Testis (tissue), 2 donors: ENCODE measurements at regions not wholly inside any gene's neighbourhood (a gene's known extent, or its start where the extent isn't known, plus 50 kb on each side); places are given as distances from the start of the nearest gene placed in this dataset.

Experiments used
- DNase-seq: peaks from one replicate; pipeline ENCODE4 v3.0.0-alpha.2; 2019
- H3K27ac ChIP-seq, 2 donors: fragments of 200-600 bp; sonication (generic); one replicate each; pipeline ENCODE4 v1.5.1; 2019
- H3K27me3 ChIP-seq: fragments of 200-600 bp; sonication (generic); one replicate; pipeline ENCODE4 v1.5.1; 2019
- H3K36me3 ChIP-seq: fragments of 200-600 bp; sonication (generic); one replicate; pipeline ENCODE4 v1.5.1; 2017; ENCODE audit warnings: low read depth; ENCODE audit errors: missing control alignments
- H3K4me1 ChIP-seq: fragments of 200-600 bp; sonication (generic); one replicate; pipeline ENCODE4 v1.5.1; 2019
- H3K4me3 ChIP-seq, 2 donors: fragments of 200-600 bp; sonication (generic); one replicate each; pipeline ENCODE4 v1.5.1; 2017 to 2019
- H3K9me3 ChIP-seq: fragments of 200-600 bp; sonication (generic); one replicate; pipeline ENCODE4 v1.5.1; 2017
- POLR2A ChIP-seq: fragments of 450-650 bp; IDR thresholded peaks from one replicate; pipeline ENCODE4 v1.6.1; 2017; ENCODE audit warnings: antibody characterized with exemption, mild to moderate bottlenecking, moderate library complexity
- WGBS, 2 donors: methylation state at CpG; one replicate each; pipeline ENCODE4 v1.1.5; 2018; 5-methylcytosine and 5-hydroxymethylcytosine counted together
- intact Hi-C: fragments of 100-400 bp; cut with DNase I; formaldehyde crosslinking; loops from one replicate; pipeline ENCODE4 v1.15.1; 2023; ENCODE audit warnings: low total_unique reads
- TF ChIP-seq, protein P1 (sequence below), 3 experiments: fragments of 450-650 bp in 2 of 3; fragments of 200-600 bp in 1 of 3; sonication (generic) in 1 of 3; IDR thresholded peaks; one replicate each; pipeline ENCODE4 v1.5.1; 2016 to 2019; ENCODE audit warnings: antibody characterized with exemption in 3 of 3, mild to moderate bottlenecking in 2 of 3, moderate library complexity in 1 of 3

DNA sequence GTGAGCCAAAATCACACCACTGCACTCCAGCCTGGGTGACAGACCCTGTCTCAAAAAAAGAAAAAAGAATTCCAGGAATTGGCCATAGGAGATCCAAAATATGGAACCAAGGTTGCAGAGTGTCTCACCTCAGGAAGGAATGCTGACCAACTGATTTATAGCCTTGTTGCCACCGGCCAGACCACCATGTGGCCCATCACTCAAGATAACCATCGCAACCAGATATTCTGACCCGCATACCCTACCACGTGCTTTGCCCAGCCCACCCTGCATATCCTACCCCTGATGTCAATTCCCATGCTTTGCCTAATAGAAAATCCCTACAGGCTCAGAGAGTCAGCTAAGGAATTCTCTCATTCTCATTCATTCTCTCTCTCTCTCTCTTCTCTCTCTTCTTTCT lies 95.1 kb upstream of the DOCK9 start:
- Histone ChIP-seq H3K27ac (no peak overlapping the region), H3K4me1 (no peaks in the 10 kb centered on the region), H3K36me3 (no peaks in the 10 kb centered on the region), H3K4me3 (no peak overlapping the region), H3K9me3 (no peaks in the 10 kb centered on the region), H3K27me3 (no peaks in the 10 kb centered on the region)
- DNase-seq: no peak
- 48 to 79% methylated on average over 4 of the region's 4 CpGs for WGBS, 2 donors
- intact Hi-C loops: no loop called here
- TF ChIP-seq, protein P1, sequence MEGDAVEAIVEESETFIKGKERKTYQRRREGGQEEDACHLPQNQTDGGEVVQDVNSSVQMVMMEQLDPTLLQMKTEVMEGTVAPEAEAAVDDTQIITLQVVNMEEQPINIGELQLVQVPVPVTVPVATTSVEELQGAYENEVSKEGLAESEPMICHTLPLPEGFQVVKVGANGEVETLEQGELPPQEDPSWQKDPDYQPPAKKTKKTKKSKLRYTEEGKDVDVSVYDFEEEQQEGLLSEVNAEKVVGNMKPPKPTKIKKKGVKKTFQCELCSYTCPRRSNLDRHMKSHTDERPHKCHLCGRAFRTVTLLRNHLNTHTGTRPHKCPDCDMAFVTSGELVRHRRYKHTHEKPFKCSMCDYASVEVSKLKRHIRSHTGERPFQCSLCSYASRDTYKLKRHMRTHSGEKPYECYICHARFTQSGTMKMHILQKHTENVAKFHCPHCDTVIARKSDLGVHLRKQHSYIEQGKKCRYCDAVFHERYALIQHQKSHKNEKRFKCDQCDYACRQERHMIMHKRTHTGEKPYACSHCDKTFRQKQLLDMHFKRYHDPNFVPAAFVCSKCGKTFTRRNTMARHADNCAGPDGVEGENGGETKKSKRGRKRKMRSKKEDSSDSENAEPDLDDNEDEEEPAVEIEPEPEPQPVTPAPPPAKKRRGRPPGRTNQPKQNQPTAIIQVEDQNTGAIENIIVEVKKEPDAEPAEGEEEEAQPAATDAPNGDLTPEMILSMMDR (IDR thresholded peaks at IDR 0.05): no peak
- no peak for TF ChIP-seq POLR2A

DNA sequence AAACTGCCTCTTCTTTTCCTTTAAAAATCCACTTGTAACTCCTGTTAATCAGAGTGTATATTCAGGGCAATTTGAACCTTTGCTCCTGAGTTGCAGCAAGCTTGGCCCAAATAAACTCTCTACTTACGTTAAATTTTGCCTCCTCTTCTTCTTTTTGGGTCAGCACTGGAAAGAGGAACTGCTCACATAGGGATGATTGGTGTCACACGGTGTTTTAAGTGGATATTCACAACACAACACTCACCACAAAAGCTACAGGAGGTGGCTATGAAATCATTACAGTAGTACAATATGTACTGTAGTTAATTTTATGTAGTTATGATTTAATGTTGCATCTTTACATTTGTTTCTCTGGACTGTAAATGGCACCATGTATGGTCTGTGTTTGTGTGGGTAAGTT lies 96.8 kb upstream of the DOCK9 start:
- intact Hi-C loops: no loop called here

DNA sequence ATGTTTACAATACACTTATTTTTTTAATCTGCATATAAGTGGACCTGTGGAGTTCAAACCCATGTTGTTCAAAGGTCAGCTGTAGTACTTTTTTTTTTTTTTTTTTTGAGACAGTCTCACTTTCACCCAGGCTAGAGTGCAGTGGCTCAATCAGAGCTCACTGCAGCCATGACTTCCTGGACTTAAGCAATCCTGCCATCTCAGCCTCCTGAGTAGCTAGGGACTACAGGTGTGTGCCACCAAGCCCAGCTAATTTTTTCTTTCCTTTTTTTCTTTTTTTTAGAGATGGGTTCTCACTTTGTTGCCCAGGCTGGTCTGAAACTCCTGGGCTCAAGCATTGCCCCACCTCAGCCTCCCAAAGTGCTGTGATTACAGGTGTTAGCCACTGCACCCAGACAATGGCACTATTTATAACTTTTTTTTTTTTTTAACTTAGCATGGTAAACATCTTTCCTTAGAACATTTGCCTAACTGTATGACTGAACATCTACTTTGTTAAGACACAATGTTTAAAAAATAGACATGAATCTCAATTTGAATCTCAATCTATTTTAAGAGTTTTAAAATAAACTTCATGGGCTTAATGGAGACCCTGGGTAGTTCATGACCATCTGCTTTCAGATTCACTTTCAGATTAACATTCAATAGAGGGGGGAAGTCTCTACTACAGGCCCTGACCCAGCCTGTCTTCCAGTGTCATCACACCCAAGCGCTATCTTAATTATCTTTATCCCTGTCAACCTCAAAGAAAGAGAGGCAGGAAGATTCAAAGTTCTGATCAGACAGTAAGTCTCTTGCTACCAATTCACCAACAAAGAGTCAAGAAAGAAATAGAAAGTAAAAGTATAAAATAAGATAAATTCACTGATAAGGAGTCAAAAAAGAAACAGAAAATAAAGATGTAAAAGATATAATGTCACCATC lies 97.7 kb upstream of the DOCK9 start:
- TF ChIP-seq, protein P1 (IDR thresholded peaks at IDR 0.05): no peak
- TF ChIP-seq POLR2A: no peak
- Histone ChIP-seq H3K27me3 (no peaks in the 10 kb centered on the region), H3K4me3 (no peak overlapping the region), H3K36me3 (no peaks in the 10 kb centered on the region), H3K9me3 (no peaks in the 10 kb centered on the region), H3K27ac (no peak overlapping the region), H3K4me1 (no peaks in the 10 kb centered on the region)
- intact Hi-C loops: no loop called here
- 93 to 96% methylated on average over 1 of the region's 1 CpG for WGBS, 2 donors
- no peak for DNase-seq

More for the DNA sequence above, 96.8 kb upstream of the DOCK9 start:
- Histone ChIP-seq H3K4me3 (no peak overlapping the region), H3K27me3 (no peaks in the 10 kb centered on the region), H3K4me1 (no peaks in the 10 kb centered on the region), H3K9me3 (no peaks in the 10 kb centered on the region), H3K36me3 (no peaks in the 10 kb centered on the region), H3K27ac (no peak overlapping the region)
- WGBS, 2 donors: 81 to 89% methylated on average over 2 of the region's 2 CpGs
- DNase-seq: no peak
- TF ChIP-seq, protein P1 (IDR thresholded peaks at IDR 0.05): no peak
- TF ChIP-seq POLR2A: no peak

DNA sequence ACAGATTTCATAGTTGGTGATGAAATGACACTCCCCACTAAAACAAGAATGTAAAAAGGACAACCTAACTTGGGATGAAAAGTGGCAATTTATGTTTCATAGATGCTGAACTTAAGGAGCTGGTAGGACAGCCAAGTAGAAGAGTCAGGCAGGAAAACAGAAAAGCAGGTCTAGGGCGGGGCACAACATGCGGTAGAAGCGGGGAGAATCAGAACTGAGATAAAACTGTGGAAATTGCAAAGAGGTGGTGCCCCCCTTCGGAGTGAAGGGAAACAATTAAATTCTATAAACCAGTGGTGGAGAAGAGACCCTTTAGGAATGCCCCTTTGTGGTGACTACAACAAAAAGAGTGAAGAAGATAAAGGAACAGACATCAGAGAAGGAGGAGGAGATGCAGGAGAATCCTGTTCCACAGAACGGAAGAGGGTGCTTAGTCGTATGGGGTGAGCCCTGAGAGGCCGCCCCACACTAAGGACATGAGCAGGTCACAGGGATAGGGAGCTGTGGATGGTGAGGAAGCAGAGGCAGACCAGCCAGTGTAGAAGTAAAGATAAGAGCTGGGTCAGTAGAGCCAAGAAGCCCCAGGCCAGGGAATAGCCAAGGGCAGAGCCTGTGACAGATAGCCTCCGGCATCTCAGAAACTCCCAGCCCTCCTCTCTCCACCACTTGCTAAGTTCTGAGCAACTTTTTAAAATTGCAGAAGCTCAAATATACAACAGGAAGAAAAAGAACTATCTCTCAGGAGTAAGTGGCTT lies 100.3 kb upstream of the DOCK9 start:
- Histone ChIP-seq H3K4me1 (no peaks in the 10 kb centered on the region), H3K36me3 (no peaks in the 10 kb centered on the region), H3K4me3 (no peak overlapping the region), H3K27ac (no peak overlapping the region), H3K27me3 (no peaks in the 10 kb centered on the region), H3K9me3 (no peaks in the 10 kb centered on the region)
- no peak for TF ChIP-seq POLR2A
- TF ChIP-seq, protein P1 (IDR thresholded peaks at IDR 0.05): no peak
- no peak for DNase-seq
- intact Hi-C loops: no loop called here
- 85 to 89% methylated on average over 8 of the region's 8 CpGs for WGBS, 2 donors
